Loucy (cell line): ENCODE measurements at regions not wholly inside any gene's neighbourhood (a gene's known extent, or its start where the extent isn't known, plus 50 kb on each side); places are given as distances from the start of the nearest gene placed in this dataset.

Experiments used
- H2AFZ ChIP-seq: fragments of 200-600 bp; sonication (generic); 2 replicates; pipeline ENCODE4 v1.6.0; 2016; ENCODE audit warnings: antibody characterized with exemption, mild to moderate bottlenecking, low read length, moderate library complexity
- H3F3A ChIP-seq: fragments of 200-600 bp; 2 replicates; pipeline ENCODE4 v1.6.0; 2016; ENCODE audit warnings: antibody characterized with exemption, low read depth, mild to moderate bottlenecking
- H3K27me3 ChIP-seq: fragments of 200-600 bp; sonication (generic); 2 replicates; pipeline ENCODE4 v1.6.1; 2014; ENCODE audit warnings: low read length, mild to moderate bottlenecking; ENCODE audit not compliant: insufficient read depth, poor library complexity, severe bottlenecking
- H3K36me3 ChIP-seq: fragments of 200-600 bp; sonication (generic); 2 replicates; pipeline ENCODE4 v1.6.1; 2016; ENCODE audit warnings: low read length; ENCODE audit not compliant: insufficient read depth
- H3K4me1 ChIP-seq: fragments of 200-600 bp; sonication (generic); 2 replicates; pipeline ENCODE4 v1.5.1; 2014; ENCODE audit warnings: low read length, mild to moderate bottlenecking; ENCODE audit not compliant: insufficient read depth, poor library complexity, severe bottlenecking
- H3K4me2 ChIP-seq: fragments of 200-600 bp; sonication (generic); 2 replicates; pipeline ENCODE4 v1.6.0; 2014; ENCODE audit warnings: antibody characterized with exemption, low read length, low read depth, mild to moderate bottlenecking; ENCODE audit not compliant: poor library complexity, severe bottlenecking
- H3K4me3 ChIP-seq: fragments of 200-600 bp; sonication (generic); 2 replicates; pipeline ENCODE4 v1.5.1; 2014; ENCODE audit warnings: low read length, mild to moderate bottlenecking, mixed read lengths; ENCODE audit not compliant: poor library complexity, severe bottlenecking
- H3K79me2 ChIP-seq: fragments of 200-600 bp; sonication (generic); 2 replicates; pipeline ENCODE4 v1.6.1; 2014; ENCODE audit warnings: low read length; ENCODE audit not compliant: insufficient read depth
- H3K9ac ChIP-seq: fragments of 200-600 bp; sonication (generic); 2 replicates; pipeline ENCODE4 v1.6.0; 2014; ENCODE audit warnings: mild to moderate bottlenecking, low read depth, low read length, moderate library complexity; ENCODE audit not compliant: poor library complexity, severe bottlenecking
- H3K9me2 ChIP-seq: fragments of 200-600 bp; sonication (generic); replicated peaks from 2 replicates; pipeline ENCODE4 v1.6.1; 2016; ENCODE audit warnings: low read depth, low read length, mixed read lengths
- H3K9me3 ChIP-seq: fragments of 200-600 bp; sonication (generic); 2 replicates; pipeline ENCODE4 v1.6.1; 2014; ENCODE audit warnings: mild to moderate bottlenecking, antibody characterized with exemption, low read length, low read depth; ENCODE audit not compliant: insufficient read depth
- H4K20me1 ChIP-seq: fragments of 200-600 bp; sonication (generic); 2 replicates; pipeline ENCODE4 v1.6.0; 2014; ENCODE audit warnings: antibody characterized with exemption, low read length, mild to moderate bottlenecking; ENCODE audit not compliant: insufficient read depth, poor library complexity, severe bottlenecking
- CTCF ChIP-seq: fragments of 200-600 bp; sonication (generic); conservative IDR thresholded peaks from 2 replicates; pipeline ENCODE4 v1.5.1; 2014; ENCODE audit warnings: mild to moderate bottlenecking, antibody characterized with exemption, low read length
- EZH2phosphoT487 ChIP-seq: fragments of 200-600 bp; IDR thresholded peaks from 2 replicates; pipeline ENCODE4 v1.6.1; 2018; ENCODE audit warnings: antibody characterized with exemption, mild to moderate bottlenecking, moderate library complexity, borderline replicate concordance

GRCh38 chr3:113153499-113154107, 57.8 kb upstream of the BOC start:
- Histone ChIP-seq H2AFZ (no peak overlapping the region), H3F3A (no peaks in the 10 kb centered on the region), H3K27me3 (no peaks in the 10 kb centered on the region), H3K4me3 (no peak overlapping the region), H3K9ac (no peak overlapping the region), H3K9me3 (no peaks in the 10 kb centered on the region), H3K4me2 (no peak overlapping the region), H4K20me1 (no peaks in the 10 kb centered on the region), H3K4me1 (no peaks in the 10 kb centered on the region), H3K36me3 (no peaks in the 10 kb centered on the region), H3K79me2 (no peaks in the 10 kb centered on the region), H3K9me2 (no peaks in the 10 kb centered on the region)
- no peak for TF ChIP-seq EZH2phosphoT487

GRCh38 chr3:113156816-113157333, 54.5 kb upstream of the BOC start:
- H3K4me3 ChIP-seq, result no peak overlapping the region
- no peaks in the 10 kb centered on the region for H3K9me3 ChIP-seq
- no peaks in the 10 kb centered on the region for H3K9me2 ChIP-seq
- no peak overlapping the region for H3K4me2 ChIP-seq
- H3K36me3 ChIP-seq, result no peaks in the 10 kb centered on the region
- H3F3A ChIP-seq, result no peaks in the 10 kb centered on the region
- no peak overlapping the region for H3K9ac ChIP-seq
- no peaks in the 10 kb centered on the region for H3K79me2 ChIP-seq
- no peaks in the 10 kb centered on the region for H3K27me3 ChIP-seq
- TF ChIP-seq EZH2phosphoT487, result no peak
- no peak for TF ChIP-seq CTCF
- H3K4me1 ChIP-seq, result no peaks in the 10 kb centered on the region
- H2AFZ ChIP-seq, result no peak overlapping the region
- no peaks in the 10 kb centered on the region for H4K20me1 ChIP-seq

- no peaks in the 10 kb centered on the region for H3K27me3 ChIP-seq
- no peaks in the 10 kb centered on the region for H3K4me1 ChIP-seq
- no peaks in the 10 kb centered on the region for H3K9me2 ChIP-seq
- TF ChIP-seq EZH2phosphoT487 (no peak), CTCF (no peak)
- H3F3A ChIP-seq, result no peaks in the 10 kb centered on the region
- H3K36me3 ChIP-seq, result no peaks in the 10 kb centered on the region
- H3K9ac ChIP-seq, result no peak overlapping the region
- H3K79me2 ChIP-seq, result no peaks in the 10 kb centered on the region
- no peak overlapping the region for H2AFZ ChIP-seq
- H3K9me3 ChIP-seq, result no peaks in the 10 kb centered on the region
- no peak overlapping the region for H3K4me3 ChIP-seq
- no peak overlapping the region for H3K4me2 ChIP-seq
- H4K20me1 ChIP-seq, result no peaks in the 10 kb centered on the region
Measured at GRCh38 chr3:113157408-113158030, 53.8 kb upstream of the BOC start.
